ENCODE measurements at regions not wholly inside any gene's neighbourhood (a gene's known extent, or its start where the extent isn't known, plus 50 kb on each side); places are given as distances from the start of the nearest gene placed in this dataset.
"Not testable (repeated sequence)": the region's sequence is repeated elsewhere in the genome, so short reads cannot be mapped to it uniquely, and the experiment has no call there.

DNA sequence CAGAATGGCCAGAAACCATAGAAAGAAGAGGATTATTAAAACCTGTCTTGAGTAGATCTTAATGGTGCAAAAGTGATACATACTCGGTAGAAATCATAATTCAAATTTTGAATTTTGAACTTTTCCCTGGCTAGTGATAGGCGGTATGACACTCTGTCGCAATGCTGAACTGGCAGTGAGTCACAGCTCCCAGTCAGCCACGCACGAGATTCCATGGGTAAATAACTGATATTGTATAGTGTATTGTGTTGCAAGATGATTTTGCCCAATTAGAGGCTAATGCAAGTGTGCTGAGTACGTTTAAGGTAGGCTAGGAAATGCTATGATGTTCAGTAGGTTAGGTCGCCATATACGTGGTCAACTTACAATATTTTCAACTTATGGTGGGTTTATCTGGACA lies 207.0 kb downstream of the SIPA1L2 start:
- ChIA-PET CTCF (no interaction called here), POLR2A (no interaction called here)
- TF ChIP-seq BHLHE40 (IDR thresholded peaks at IDR 0.05; ENCODE audit: borderline replicate concordance): no peak
- no peak for TF ChIP-seq ELF4 (IDR thresholded peaks at IDR 0.05)
- TF ChIP-seq FOXA1 (IDR thresholded peaks at IDR 0.05): no peak
- no peak for TF ChIP-seq ARNT (IDR thresholded peaks at IDR 0.05)
- TF ChIP-seq TARDBP (IDR thresholded peaks at IDR 0.05): no peak
- no peak for DNase-seq (ENCODE audit: extremely low spot score)

DNA sequence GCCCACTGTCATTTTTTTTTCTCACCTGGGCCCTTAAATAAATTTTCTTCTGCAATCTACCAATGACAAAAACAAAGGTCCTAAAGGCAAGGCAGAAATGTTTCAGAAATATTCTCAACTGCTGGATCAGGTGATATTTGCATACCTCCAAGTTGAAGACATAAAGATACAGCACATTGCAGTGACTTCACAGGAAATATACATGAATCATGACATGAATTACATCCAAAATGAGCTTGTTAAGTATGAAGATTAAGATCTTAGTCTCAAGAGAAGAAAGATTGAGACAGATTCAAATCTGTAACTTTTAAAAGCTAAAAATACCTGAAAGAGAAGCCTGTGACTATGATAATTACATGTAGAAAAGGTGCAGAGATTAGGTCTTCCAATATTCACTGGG lies 207.8 kb downstream of the SIPA1L2 start:
- TF ChIP-seq CTBP1 (IDR thresholded peaks at IDR 0.05; ENCODE audit: borderline replicate concordance): no peak
- no peak for TF ChIP-seq ZNF384 (IDR thresholded peaks at IDR 0.05)
- TF ChIP-seq, protein P1, sequence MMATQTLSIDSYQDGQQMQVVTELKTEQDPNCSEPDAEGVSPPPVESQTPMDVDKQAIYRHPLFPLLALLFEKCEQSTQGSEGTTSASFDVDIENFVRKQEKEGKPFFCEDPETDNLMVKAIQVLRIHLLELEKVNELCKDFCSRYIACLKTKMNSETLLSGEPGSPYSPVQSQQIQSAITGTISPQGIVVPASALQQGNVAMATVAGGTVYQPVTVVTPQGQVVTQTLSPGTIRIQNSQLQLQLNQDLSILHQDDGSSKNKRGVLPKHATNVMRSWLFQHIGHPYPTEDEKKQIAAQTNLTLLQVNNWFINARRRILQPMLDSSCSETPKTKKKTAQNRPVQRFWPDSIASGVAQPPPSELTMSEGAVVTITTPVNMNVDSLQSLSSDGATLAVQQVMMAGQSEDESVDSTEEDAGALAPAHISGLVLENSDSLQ (IDR thresholded peaks at IDR 0.05): no peak
- ChIA-PET POLR2A (no interaction called here), CTCF (no interaction called here)
- no peak for DNase-seq (ENCODE audit: extremely low spot score)

DNA sequence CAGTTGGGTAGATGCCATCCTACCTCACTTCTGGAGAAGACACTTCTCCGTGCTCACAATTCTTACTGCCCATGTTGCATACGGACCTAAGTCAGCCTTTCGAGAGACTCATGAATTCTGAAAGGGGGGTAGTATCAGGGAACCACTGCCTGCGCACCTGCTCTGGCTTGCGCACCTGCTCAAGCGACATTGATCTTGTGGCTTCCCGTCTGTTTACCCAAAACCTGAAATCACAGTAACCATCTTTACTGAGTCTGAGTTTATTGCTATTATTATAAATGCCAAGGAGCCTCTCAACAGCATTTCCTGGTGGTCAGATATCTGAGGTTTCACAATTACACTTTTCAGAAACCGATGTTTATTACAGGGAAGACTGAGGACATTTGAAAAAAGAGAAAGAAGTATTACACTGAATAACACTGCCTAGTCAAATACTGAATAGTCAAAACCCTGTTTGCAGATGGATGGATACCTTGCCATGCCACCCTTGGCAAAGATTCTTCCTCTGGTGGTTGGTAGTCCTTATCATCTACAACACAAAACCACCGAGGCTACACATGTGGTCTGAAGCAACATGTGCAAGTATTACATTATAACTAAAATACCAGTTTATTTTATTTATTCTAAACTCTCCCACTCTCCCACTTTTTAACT lies 208.7 kb downstream of the SIPA1L2 start:
- ChIA-PET POLR2A (no interaction called here), CTCF (no interaction called here)
- DNase-seq (ENCODE audit: extremely low spot score): no peak
- TF ChIP-seq CTBP1 (IDR thresholded peaks at IDR 0.05; ENCODE audit: borderline replicate concordance): no peak
- TF ChIP-seq ZNF384 (IDR thresholded peaks at IDR 0.05): no peak

DNA sequence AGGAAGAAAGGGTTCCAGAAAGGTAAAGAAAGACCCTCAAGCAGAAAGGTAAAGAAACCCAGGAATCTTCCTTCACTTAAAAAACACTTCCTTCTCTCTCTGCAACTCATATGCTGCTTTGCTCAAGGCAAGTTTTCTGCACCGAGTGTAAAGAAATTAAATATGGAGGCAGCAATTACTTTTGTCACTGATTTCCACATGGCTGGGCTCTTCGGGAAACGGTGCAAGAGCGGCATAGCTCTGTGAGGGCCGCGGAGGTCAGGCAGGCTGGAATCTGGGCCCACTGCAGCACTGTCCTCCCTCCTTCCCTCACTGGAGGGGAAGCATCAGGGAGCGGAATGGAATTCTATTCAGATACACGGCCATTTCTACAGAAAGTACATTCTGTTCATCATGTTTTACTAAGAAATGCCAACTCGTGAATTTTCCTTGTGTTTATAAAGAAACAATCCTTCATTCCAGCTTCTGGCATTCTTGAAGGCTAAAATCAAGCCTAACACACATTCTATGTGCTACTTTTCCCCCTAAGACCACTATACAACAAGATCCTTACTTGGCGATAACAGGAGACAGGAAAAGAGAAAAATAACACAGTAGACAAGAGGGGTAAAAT lies 212.2 kb downstream of the SIPA1L2 start:
- TF ChIP-seq FOXM1 (IDR thresholded peaks at IDR 0.05; ENCODE audit: borderline replicate concordance): no peak
- no peak for TF ChIP-seq FOXA1 (IDR thresholded peaks at IDR 0.05)
- no peak for DNase-seq (ENCODE audit: extremely low spot score)
- POLR2A ChIA-PET: no interaction called here
- CTCF ChIA-PET: no interaction called here

DNA sequence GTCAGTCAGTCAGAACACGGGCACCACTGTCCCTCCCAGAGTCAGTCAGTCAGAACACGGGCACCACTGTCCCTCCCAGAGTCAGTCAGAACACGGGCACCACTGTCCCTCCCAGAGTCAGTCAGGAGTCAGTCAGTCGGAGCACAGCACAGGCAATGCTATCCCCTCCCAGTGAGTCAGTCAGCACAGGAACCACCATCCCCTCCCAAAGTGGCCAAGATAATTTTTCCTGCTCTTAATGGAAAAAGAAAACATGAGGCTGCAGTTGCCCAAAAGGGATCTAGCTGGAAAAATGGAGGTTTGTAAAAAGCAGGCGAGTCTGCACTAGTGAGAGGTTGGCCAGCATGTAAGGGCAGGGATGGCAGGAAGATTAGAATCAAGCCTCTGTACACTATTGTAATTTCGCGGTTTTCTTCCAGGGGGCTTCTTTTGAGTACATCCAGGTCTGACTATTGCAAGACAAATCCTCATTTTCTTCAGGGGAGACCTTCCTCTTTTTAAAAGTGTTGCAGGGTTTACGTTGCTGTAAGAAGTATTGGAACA lies 213.8 kb downstream of the SIPA1L2 start:
- DNase-seq (ENCODE audit: extremely low spot score): no peak
- CTCF ChIA-PET: no interaction called here
- POLR2A ChIA-PET: no interaction called here
- TF ChIP-seq ARNT (IDR thresholded peaks at IDR 0.05) (no peak), HDGF (IDR thresholded peaks at IDR 0.05; ENCODE audit: borderline replicate concordance) (no peak), NFRKB (IDR thresholded peaks at IDR 0.05) (no peak), SP1 (IDR thresholded peaks at IDR 0.05) (no peak), ZNF384 (IDR thresholded peaks at IDR 0.05) (no peak), SUZ12 (IDR thresholded peaks at IDR 0.05) (no peak), BHLHE40 (IDR thresholded peaks at IDR 0.05; ENCODE audit: borderline replicate concordance) (no peak), FOXK2 (IDR thresholded peaks at IDR 0.05) (no peak), LEF1 (IDR thresholded peaks at IDR 0.05; ENCODE audit: borderline replicate concordance) (no peak), FOXM1 (IDR thresholded peaks at IDR 0.05; ENCODE audit: borderline replicate concordance) (no peak), TARDBP (IDR thresholded peaks at IDR 0.05) (no peak), ELF4 (IDR thresholded peaks at IDR 0.05) (no peak)
- TF ChIP-seq, protein P1 (IDR thresholded peaks at IDR 0.05): no peak

DNA sequence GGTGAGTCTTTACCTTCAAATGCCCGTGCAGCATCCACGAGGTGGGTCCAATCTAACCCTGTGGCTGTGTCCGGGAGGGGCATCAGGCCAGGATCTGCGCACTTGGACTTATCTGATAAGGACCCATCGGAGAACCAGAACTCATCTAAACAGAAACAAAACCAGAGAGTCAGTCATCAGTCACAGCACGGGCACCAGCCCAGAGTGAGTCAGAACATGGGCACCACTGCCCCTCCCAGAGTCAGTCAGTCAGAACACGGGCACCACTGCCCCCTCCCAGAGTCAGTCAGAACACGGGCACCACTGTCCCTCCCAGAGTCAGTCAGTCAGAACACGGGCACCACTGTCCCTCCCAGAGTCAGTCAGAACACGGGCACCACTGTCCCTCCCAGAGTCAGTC lies 214.5 kb downstream of the SIPA1L2 start:
- POLR2A ChIA-PET; CTCF ChIA-PET; DNase-seq (ENCODE audit: extremely low spot score): not testable (repeated sequence)

DNA sequence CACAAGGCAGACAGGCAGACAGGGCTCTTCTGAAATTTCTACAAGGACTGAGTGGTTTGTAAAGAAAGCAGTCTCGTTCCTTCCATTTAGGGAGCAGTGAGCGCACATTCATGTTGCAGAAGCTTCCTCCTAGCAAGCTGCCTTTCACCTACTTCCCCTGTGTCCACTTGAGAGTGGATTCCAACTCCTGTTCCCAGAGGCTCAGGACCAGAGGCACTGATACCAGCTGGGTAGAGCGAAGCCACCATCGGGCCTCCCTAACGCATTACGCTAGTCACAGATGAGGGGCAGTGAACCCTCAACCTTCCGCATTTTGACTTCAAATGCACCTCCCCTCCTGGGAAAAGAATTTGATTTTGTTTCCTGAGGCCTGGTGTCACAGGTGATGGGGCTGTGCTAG lies 215.8 kb downstream of the SIPA1L2 start:
- CTCF ChIA-PET: no interaction called here
- POLR2A ChIA-PET: no interaction called here
- no peak for TF ChIP-seq ARNT (IDR thresholded peaks at IDR 0.05)
- TF ChIP-seq SP1 (IDR thresholded peaks at IDR 0.05): no peak
- DNase-seq (ENCODE audit: extremely low spot score): no peak

DNA sequence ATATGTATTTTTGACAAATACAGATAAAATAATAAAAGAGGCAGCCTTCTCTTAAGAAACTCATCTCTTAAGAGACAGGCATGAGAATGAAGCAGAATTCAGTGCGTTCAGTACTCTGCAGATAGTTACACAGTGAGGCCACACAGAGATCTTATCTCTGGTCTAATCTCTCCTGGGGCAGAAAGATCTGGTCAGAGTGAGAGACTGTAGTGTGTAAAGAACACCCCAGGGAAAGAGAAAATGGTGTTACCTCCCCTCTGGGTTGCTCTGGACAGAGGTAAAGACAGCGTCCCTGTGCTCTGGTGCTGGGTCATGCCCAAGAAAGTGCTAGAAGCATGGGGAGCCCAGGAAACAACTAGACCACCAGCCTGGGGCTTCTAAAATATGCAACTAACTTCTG lies 216.3 kb downstream of the SIPA1L2 start:
- no peak for DNase-seq (ENCODE audit: extremely low spot score)
- TF ChIP-seq, protein P1 (IDR thresholded peaks at IDR 0.05): no peak
- no peak for TF ChIP-seq FOXK2 (IDR thresholded peaks at IDR 0.05)
- TF ChIP-seq BHLHE40 (IDR thresholded peaks at IDR 0.05; ENCODE audit: borderline replicate concordance): no peak
- TF ChIP-seq TARDBP (IDR thresholded peaks at IDR 0.05): no peak
- TF ChIP-seq ARNT (IDR thresholded peaks at IDR 0.05): no peak
- no peak for TF ChIP-seq FOXM1 (IDR thresholded peaks at IDR 0.05; ENCODE audit: borderline replicate concordance)
- CTCF ChIA-PET: no interaction called here
- POLR2A ChIA-PET: no interaction called here
